Esophagus squamous epithelium (tissue), 5 donors: ENCODE measurements at regions not wholly inside any gene's neighbourhood (a gene's known extent, or its start where the extent isn't known, plus 50 kb on each side); places are given as distances from the start of the nearest gene placed in this dataset.

ENCODE experiments used
- DNase-seq: peaks from one replicate; lab custom pipeline; 2025; lab: John Stamatoyannopoulos, UW
- H3K27ac ChIP-seq, 4 donors: fragments of 200-600 bp; sonication (generic); one replicate each; pipeline ENCODE4 v1.5.1; 2016 to 2019; ENCODE audit warnings: mild to moderate bottlenecking in 1 of 4
- H3K27me3 ChIP-seq, 4 donors: fragments of 200-600 bp; sonication (generic); 1 replicate in 3 of 4; 2 replicates in 1 of 4; pipeline versions ENCODE4 v1.5.1 to v1.6.0; 2017 to 2021; ENCODE audit warnings: antibody characterized with exemption in 1 of 4
- H3K36me3 ChIP-seq, 3 donors: fragments of 200-600 bp; sonication (generic); one replicate each; pipeline ENCODE4 v1.5.1; 2016 to 2019
- H3K4me1 ChIP-seq, 3 donors: fragments of 200-600 bp; sonication (generic); one replicate each; pipeline ENCODE4 v1.5.1; 2017 to 2019
- H3K4me3 ChIP-seq, 4 donors: fragments of 200-600 bp; sonication (generic); 1 replicate in 3 of 4; 2 replicates in 1 of 4; pipeline ENCODE4 v1.5.1; 2016 to 2019; ENCODE audit warnings: mild to moderate bottlenecking in 2 of 4, moderate library complexity in 1 of 4
- H3K9me3 ChIP-seq, 3 donors: fragments of 200-600 bp; sonication (generic); one replicate each; pipeline ENCODE4 v1.5.1; 2016 to 2019
- CTCF ChIP-seq, 6 experiments: fragments of 450-650 bp in 4 of 6; fragments of 200-600 bp in 2 of 6; sonication (generic) in 2 of 6; IDR thresholded peaks; one replicate each; pipeline ENCODE4 v1.5.1; 2016 to 2019; ENCODE audit warnings: antibody characterized with exemption in 6 of 6, mild to moderate bottlenecking in 4 of 6, moderate library complexity in 4 of 6
- POLR2A ChIP-seq, 4 donors: fragments of 450-650 bp; IDR thresholded peaks; one replicate each; pipeline ENCODE4 v1.6.1; 2017; ENCODE audit warnings: antibody characterized with exemption in 4 of 4, mild to moderate bottlenecking in 4 of 4, moderate library complexity in 3 of 4
- WGBS, 2 donors: methylation state at CpG; one replicate each; pipeline ENCODE4 v1.1.5; 2018; 5-methylcytosine and 5-hydroxymethylcytosine counted together
- intact Hi-C: fragments of 100-400 bp; cut with DNase I; formaldehyde crosslinking; loops from one replicate; pipeline ENCODE4 v1.15.0; 2022
- donor health status: DM: yes; HTN: yes; CAD: no.

GRCh38 chr14:104522926-104523545 is 56.5 kb upstream of the C14orf180 start:
- peaks cover 0 to 4% (median 0%) of the 10 kb centered on the region in 3 donors for H3K9me3 ChIP-seq
- no peaks in the 10 kb centered on the region for H3K4me1 ChIP-seq
- H3K36me3 ChIP-seq = no peaks in the 10 kb centered on the region
- H3K27me3 ChIP-seq = no peaks in the 10 kb centered on the region
- no peak overlapping the region for H3K4me3 ChIP-seq
- TF ChIP-seq CTCF (IDR thresholded peaks at IDR 0.05) (no peak), POLR2A (IDR thresholded peaks at IDR 0.05) (no peak)
- DNase-seq = no peak
- 91 to 96% methylated on average over 7 to 8 of the region's 13 CpGs for WGBS, 2 donors
- intact Hi-C loops = no loop called here
- H3K27ac ChIP-seq = no peak overlapping the region

- intact Hi-C loops = no loop called here
- WGBS, 2 donors = 85 to 88% methylated on average over 3 to 7 of the region's 7 CpGs
- TF ChIP-seq CTCF (IDR thresholded peaks at IDR 0.05) (no peak), POLR2A (IDR thresholded peaks at IDR 0.05) (no peak)
- Histone ChIP-seq H3K4me1 (no peaks in the 10 kb centered on the region), H3K36me3 (no peaks in the 10 kb centered on the region), H3K9me3 (peaks cover 0 to 9% (median 3%) of the 10 kb centered on the region in 3 donors), H3K4me3 (no peak overlapping the region), H3K27me3 (no peaks in the 10 kb centered on the region), H3K27ac (no peak overlapping the region)
- DNase-seq = no peak
Measured at GRCh38 chr14:104523546-104523935, 56.0 kb upstream of the C14orf180 start.

GRCh38 chr14:104524726-104525125 is 54.8 kb upstream of the C14orf180 start:
- Histone ChIP-seq H3K9me3 (peaks cover 0 to 10% (median 4%) of the 10 kb centered on the region in 3 donors), H3K4me3 (no peak overlapping the region), H3K4me1 (no peaks in the 10 kb centered on the region), H3K36me3 (no peaks in the 10 kb centered on the region), H3K27me3 (no peaks in the 10 kb centered on the region), H3K27ac (no peak overlapping the region)
- intact Hi-C loops = no loop called here
- TF ChIP-seq CTCF (IDR thresholded peaks at IDR 0.05) = no peak
- no peak for TF ChIP-seq POLR2A (IDR thresholded peaks at IDR 0.05)
- no peak for DNase-seq
- WGBS, 2 donors = 77 to 79% methylated on average over 9 of the region's 9 CpGs

- no peak overlapping the region for H3K27ac ChIP-seq
- H3K27me3 ChIP-seq = peaks cover 0 to 7% (median 0%) of the 10 kb centered on the region in 4 donors
- no peaks in the 10 kb centered on the region for H3K36me3 ChIP-seq
- peaks cover 0 to 3% (median 0%) of the 10 kb centered on the region in 3 donors for H3K4me1 ChIP-seq
- intact Hi-C loops = no loop called here
- no peak for TF ChIP-seq CTCF (IDR thresholded peaks at IDR 0.05)
- no peak for TF ChIP-seq POLR2A (IDR thresholded peaks at IDR 0.05)
- DNase-seq = no peak
- peaks cover 0 to 10% (median 4%) of the 10 kb centered on the region in 3 donors for H3K9me3 ChIP-seq
- no peak overlapping the region for H3K4me3 ChIP-seq
- WGBS, 2 donors = 50 to 64% methylated on average over 5 of the region's 5 CpGs
Measured at GRCh38 chr14:104526723-104527645, 52.6 kb upstream of the C14orf180 start.
